Activated CD8-positive, alpha-beta T cell treated with anti-CD3 and anti-CD28 coated beads, Interleukin-2, amount 10 ng/mL, durations not matched to agents 7 days and 5 days (primary cell): ENCODE measurements at regions not wholly inside any gene's neighbourhood (a gene's known extent, or its start where the extent isn't known, plus 50 kb on each side); places are given as distances from the start of the nearest gene placed in this dataset.
"Not testable (repeated sequence)": the region's sequence is repeated elsewhere in the genome, so short reads cannot be mapped to it uniquely, and the experiment has no call there.

ENCODE experiments used
- ATAC-seq: fragments of 150-1000 bp; cut with Tn5 transposase; one replicate; pipeline ENCODE4 v1.10.0; 2021; ENCODE audit warnings: moderate library complexity
- CTCF ChIA-PET: fragments of 350-600 bp; sonication (Branson Sonifier 250); formaldehyde crosslinking; loops from one replicate; lab custom pipeline; 2021; ENCODE audit warnings: antibody characterized with exemption; lab: Charles Lee
- POLR2A ChIA-PET: fragments of 350-600 bp; sonication (Branson Sonifier 250); formaldehyde crosslinking; loops from one replicate; lab custom pipeline; 2021; ENCODE audit warnings: antibody characterized with exemption; lab: Charles Lee
- DNase-seq: peaks from one replicate; pipeline ENCODE4 v3.0.0-alpha.2; 2020
- H3K27ac Mint-ChIP-seq: one replicate; pipeline ENCODE4 v1.8.0; 2021; ENCODE audit warnings: mild to moderate bottlenecking, mixed read lengths
- H3K27me3 Mint-ChIP-seq: one replicate; pipeline ENCODE4 v1.8.0; 2021; ENCODE audit warnings: low read depth, mixed read lengths
- H3K36me3 Mint-ChIP-seq: one replicate; pipeline ENCODE4 v1.8.0; 2021; ENCODE audit warnings: low read depth, mixed read lengths
- H3K4me1 Mint-ChIP-seq: one replicate; pipeline ENCODE4 v1.8.0; 2021; ENCODE audit warnings: low read depth, mixed read lengths
- H3K4me3 Mint-ChIP-seq: one replicate; pipeline ENCODE4 v1.8.0; 2021; ENCODE audit warnings: mild to moderate bottlenecking, mixed read lengths
- H3K9me3 Mint-ChIP-seq: one replicate; pipeline ENCODE4 v1.8.0; 2022; ENCODE audit warnings: mixed read lengths; ENCODE audit not compliant: insufficient read depth

GRCh38 chr21:14623079-14623478 is 77.0 kb upstream of the SAMSN1 start:
- H3K27ac Mint-ChIP-seq, CTCF ChIA-PET: not testable (repeated sequence)

GRCh38 chr21:14620152-14620551 is 74.0 kb upstream of the SAMSN1 start:
- Mint-ChIP-seq H3K4me3 (no peak overlapping the region), H3K36me3 (peaks cover 31% of the 10 kb centered on the region), H3K27ac (peak overlapping the region; percentile 53), H3K27me3 (no peaks in the 10 kb centered on the region), H3K4me1 (peaks cover 13% of the 10 kb centered on the region), H3K9me3 (peaks cover 30% of the 10 kb centered on the region)
- ATAC-seq = no peak
- DNase-seq = no peak
- ChIA-PET CTCF (no interaction called here), POLR2A (no interaction called here)

More at GRCh38 chr21:14623079-14623478, 77.0 kb upstream of the SAMSN1 start:
- DNase-seq, ATAC-seq, H3K27me3 Mint-ChIP-seq, H3K4me1 Mint-ChIP-seq, H3K4me3 Mint-ChIP-seq, POLR2A ChIA-PET: not testable (repeated sequence)
- Mint-ChIP-seq H3K36me3 (peaks cover 32% of the 10 kb centered on the region), H3K9me3 (peaks cover 16% of the 10 kb centered on the region)

GRCh38 chr21:14617871-14618270 is 71.8 kb upstream of the SAMSN1 start:
- no peak overlapping the region for H3K27ac Mint-ChIP-seq
- H3K9me3 Mint-ChIP-seq = peaks cover 30% of the 10 kb centered on the region
- H3K36me3 Mint-ChIP-seq = peaks cover 22% of the 10 kb centered on the region
- no peak overlapping the region for H3K4me3 Mint-ChIP-seq
- no peaks in the 10 kb centered on the region for H3K27me3 Mint-ChIP-seq
- DNase-seq (no peak), ATAC-seq (no peak)
- H3K4me1 Mint-ChIP-seq = peaks cover 13% of the 10 kb centered on the region
- ChIA-PET CTCF (interaction anchor here (0.7 to 1.3 kb wide), 2 partner anchors 33 to 49 kb away, joined by 3 read pairs; no protein-coding TSS in a partner anchor), POLR2A (interaction anchor here (1.3 kb wide), 1 partner anchor 135 kb away, joined by 3 read pairs; no protein-coding TSS in a partner anchor)

GRCh38 chr21:14617040-14617393 is 70.9 kb upstream of the SAMSN1 start:
- no peak overlapping the region for H3K27ac Mint-ChIP-seq
- POLR2A ChIA-PET = no interaction called here
- H3K4me3 Mint-ChIP-seq = no peak overlapping the region
- H3K9me3 Mint-ChIP-seq = peaks cover 30% of the 10 kb centered on the region
- CTCF ChIA-PET = no interaction called here
- no peak for ATAC-seq
- no peak for DNase-seq
- H3K36me3 Mint-ChIP-seq = peaks cover 22% of the 10 kb centered on the region
- no peaks in the 10 kb centered on the region for H3K27me3 Mint-ChIP-seq
- peaks cover 13% of the 10 kb centered on the region for H3K4me1 Mint-ChIP-seq

GRCh38 chr21:14616380-14617039 is 70.4 kb upstream of the SAMSN1 start:
- Mint-ChIP-seq H3K27me3 (no peaks in the 10 kb centered on the region), H3K36me3 (peaks cover 24% of the 10 kb centered on the region), H3K9me3 (peaks cover 30% of the 10 kb centered on the region), H3K27ac (no peak overlapping the region), H3K4me1 (peaks cover 17% of the 10 kb centered on the region), H3K4me3 (no peak overlapping the region)
- CTCF ChIA-PET = interaction anchor here (1.0 kb wide), 1 partner anchor 10 kb away, joined by 3 read pairs; no protein-coding TSS in a partner anchor
- POLR2A ChIA-PET = no interaction called here
- ATAC-seq (no peak), DNase-seq (no peak)

- peaks cover 29% of the 10 kb centered on the region for H3K9me3 Mint-ChIP-seq
Measured at GRCh38 chr21:14615359-14615974, 69.4 kb upstream of the SAMSN1 start.

GRCh38 chr21:14614287-14614686 is 68.2 kb upstream of the SAMSN1 start:
- peaks cover 17% of the 10 kb centered on the region for H3K9me3 Mint-ChIP-seq
- H3K27ac Mint-ChIP-seq = no peak overlapping the region
- DNase-seq (no peak), ATAC-seq (no peak)
- ChIA-PET CTCF (interaction anchor here (1.4 to 1.8 kb wide), 2 partner anchors 108 to 124 kb away, joined by 3 to 5 read pairs; no protein-coding TSS in a partner anchor), POLR2A (no interaction called here)
- H3K4me1 Mint-ChIP-seq = peaks cover 25% of the 10 kb centered on the region
- H3K4me3 Mint-ChIP-seq = no peak overlapping the region
- H3K27me3 Mint-ChIP-seq = no peaks in the 10 kb centered on the region
- H3K36me3 Mint-ChIP-seq = peaks cover 22% of the 10 kb centered on the region

More at GRCh38 chr21:14615359-14615974, 69.4 kb upstream of the SAMSN1 start:
- DNase-seq (no peak), ATAC-seq (no peak)
- Mint-ChIP-seq H3K27ac (no peak overlapping the region), H3K36me3 (peaks cover 27% of the 10 kb centered on the region), H3K4me3 (no peak overlapping the region), H3K27me3 (no peaks in the 10 kb centered on the region), H3K4me1 (peaks cover 22% of the 10 kb centered on the region)
- ChIA-PET CTCF (interaction anchor here (1.0 to 1.8 kb wide), 3 partner anchors 9 to 122 kb away, joined by 3 to 5 read pairs (median 3); no protein-coding TSS in a partner anchor), POLR2A (no interaction called here)

- Mint-ChIP-seq H3K4me3 (no peak overlapping the region), H3K27ac (no peak overlapping the region), H3K27me3 (no peaks in the 10 kb centered on the region), H3K9me3 (peaks cover 14% of the 10 kb centered on the region), H3K36me3 (peaks cover 19% of the 10 kb centered on the region), H3K4me1 (peaks cover 27% of the 10 kb centered on the region)
- DNase-seq (no peak), ATAC-seq (no peak)
- CTCF ChIA-PET = interaction anchor here (0.9 to 1.8 kb wide), 3 partner anchors 11 to 124 kb away, joined by 3 to 5 read pairs (median 5); no protein-coding TSS in a partner anchor
- POLR2A ChIA-PET = no interaction called here
Measured at GRCh38 chr21:14613486-14614224, 67.5 kb upstream of the SAMSN1 start.

- H3K4me3 Mint-ChIP-seq, H3K9me3 Mint-ChIP-seq, H3K27ac Mint-ChIP-seq, DNase-seq, H3K27me3 Mint-ChIP-seq, POLR2A ChIA-PET, ATAC-seq: not testable (repeated sequence)
- Mint-ChIP-seq H3K4me1 (peaks cover 37% of the 10 kb centered on the region), H3K36me3 (peaks cover 15% of the 10 kb centered on the region)
- CTCF ChIA-PET = interaction anchor here (1.6 kb wide), 1 partner anchor 18 kb away, joined by 4 read pairs; no protein-coding TSS in a partner anchor
Measured at GRCh38 chr21:14610119-14610518, 64.0 kb upstream of the SAMSN1 start.

- POLR2A ChIA-PET = no interaction called here
- Mint-ChIP-seq H3K9me3 (no peaks in the 10 kb centered on the region), H3K27ac (no peak overlapping the region), H3K36me3 (peaks cover 20% of the 10 kb centered on the region), H3K27me3 (no peaks in the 10 kb centered on the region), H3K4me3 (no peak overlapping the region), H3K4me1 (peaks cover 37% of the 10 kb centered on the region)
- CTCF ChIA-PET = interaction anchor here (1.6 kb wide), 1 partner anchor 17 kb away, joined by 4 read pairs; no protein-coding TSS in a partner anchor
- DNase-seq = no peak
- no peak for ATAC-seq
Measured at GRCh38 chr21:14609274-14609673, 63.2 kb upstream of the SAMSN1 start.

- no peak for DNase-seq
- ChIA-PET POLR2A (no interaction called here), CTCF (interaction anchor here (1.1 to 1.6 kb wide), 2 partner anchors 9 to 131 kb away, joined by 3 to 7 read pairs; no protein-coding TSS in a partner anchor)
- Mint-ChIP-seq H3K27me3 (no peaks in the 10 kb centered on the region), H3K4me1 (peaks cover 50% of the 10 kb centered on the region), H3K9me3 (no peaks in the 10 kb centered on the region), H3K27ac (no peak overlapping the region), H3K4me3 (no peak overlapping the region), H3K36me3 (peaks cover 29% of the 10 kb centered on the region)
- ATAC-seq = no peak
Measured at GRCh38 chr21:14607262-14607661, 61.1 kb upstream of the SAMSN1 start.
